Caco-2 (cell line): ENCODE measurements at regions not wholly inside any gene's neighbourhood (a gene's known extent, or its start where the extent isn't known, plus 50 kb on each side); places are given as distances from the start of the nearest gene placed in this dataset.

Experiments used
- BruUV-seq: library from RNA; stranded (reverse); fragments of 400-500 nt; replicated peaks from 2 replicates; lab custom pipeline; 2021; lab: Mats Ljungman, UMichigan
- CTCF ChIA-PET: fragments of 300-600 bp; sonication (Branson Sonifier 250); formaldehyde crosslinking; loops from one replicate; lab custom pipeline; 2022; ENCODE audit warnings: antibody characterized with exemption; lab: Charles Lee
- POLR2A ChIA-PET: fragments of 300-600 bp; sonication (Branson Sonifier 250); formaldehyde crosslinking; loops from one replicate; lab custom pipeline; 2022; ENCODE audit warnings: antibody characterized with exemption; lab: Charles Lee
- DNase-seq, 2 experiments: peaks; one replicate each; pipeline versions ENCODE4 v3.0.0 to v3.0.0-alpha.2; 2020 to 2022
- H3K27me3 ChIP-seq: replicated peaks from 2 replicates; pipeline ENCODE4 v1.6.0; 2011; ENCODE audit warnings: low read length; ENCODE audit not compliant: control insufficient read depth, insufficient read depth
- H3K36me3 ChIP-seq: 2 replicates; pipeline ENCODE4 v1.5.1; 2011; ENCODE audit warnings: low read length; ENCODE audit not compliant: control insufficient read depth, insufficient read depth
- H3K4me1 ChIP-seq: fragments of 250-450 bp; sonication (Bioruptor Pico); 2 replicates; pipeline ENCODE4 v1.5.1; 2020; ENCODE audit warnings: mild to moderate bottlenecking
- H3K4me3 ChIP-seq: 2 replicates; pipeline ENCODE4 v1.5.1; 2011; ENCODE audit warnings: low read depth, mild to moderate bottlenecking, control low read depth, low read length
- H3K9me3 ChIP-seq: fragments of 250-450 bp; sonication (Bioruptor Pico); 2 replicates; pipeline ENCODE4 v1.5.1; 2020; ENCODE audit warnings: mild to moderate bottlenecking, moderate library complexity
- H3K27ac Mint-ChIP-seq: one replicate; pipeline ENCODE4 v1.8.0; 2022; ENCODE audit warnings: mixed read lengths; ENCODE audit not compliant: unreplicated experiment
- H3K27me3 Mint-ChIP-seq: one replicate; pipeline ENCODE4 v1.8.0; 2022; ENCODE audit warnings: mixed read lengths; ENCODE audit not compliant: insufficient read depth, unreplicated experiment
- H3K36me3 Mint-ChIP-seq: one replicate; pipeline ENCODE4 v1.8.0; 2022; ENCODE audit warnings: mild to moderate bottlenecking, mixed read lengths; ENCODE audit not compliant: insufficient read depth, unreplicated experiment
- H3K4me1 Mint-ChIP-seq: one replicate; pipeline ENCODE4 v1.8.0; 2022; ENCODE audit warnings: low read depth, mixed read lengths; ENCODE audit not compliant: unreplicated experiment
- H3K4me3 Mint-ChIP-seq: one replicate; pipeline ENCODE4 v1.8.0; 2022; ENCODE audit warnings: mild to moderate bottlenecking, moderate library complexity, mixed read lengths; ENCODE audit not compliant: unreplicated experiment
- H3K9me3 Mint-ChIP-seq: one replicate; pipeline ENCODE4 v1.8.0; 2022; ENCODE audit warnings: mixed read lengths; ENCODE audit not compliant: unreplicated experiment
- CTCF ChIP-seq, 2 experiments: fragments of 200-600 bp in 1 of 2; IDR thresholded peaks; 1 replicate in 1 of 2; 2 replicates in 1 of 2; pipeline versions ENCODE4 v1.5.1 to v1.8.0; 2011 to 2022; ENCODE audit warnings: antibody characterized with exemption in 1 of 2, control low read depth in 1 of 2, inconsistent platforms in 1 of 2, low read depth in 1 of 2, low read length in 1 of 2, mild to moderate bottlenecking in 1 of 2, moderate library complexity in 1 of 2; ENCODE audit not compliant: insufficient read depth in 1 of 2, severe bottlenecking in 1 of 2, unreplicated experiment in 1 of 2
- intact Hi-C: fragments of 100-400 bp; cut with micrococcal nuclease; formaldehyde crosslinking; loops from one replicate; pipeline ENCODE4 v1.10.0; 2022; ENCODE audit not compliant: unreplicated experiment

GRCh38 chr7:70925411-70926115 lies 206.4 kb upstream of the GALNT17 start:
- H3K27ac Mint-ChIP-seq: no peak overlapping the region
- H3K27me3 Mint-ChIP-seq: no peaks in the 10 kb centered on the region
- peaks cover 18% of the 10 kb centered on the region for H3K9me3 Mint-ChIP-seq
- Histone ChIP-seq H3K36me3 (no peaks in the 10 kb centered on the region), H3K9me3 (no peaks in the 10 kb centered on the region), H3K4me1 (no peaks in the 10 kb centered on the region), H3K4me3 (no peak overlapping the region), H3K27me3 (no peaks in the 10 kb centered on the region)
- CTCF ChIA-PET: no interaction called here
- H3K4me1 Mint-ChIP-seq: no peaks in the 10 kb centered on the region
- intact Hi-C loops: no loop called here
- TF ChIP-seq CTCF (IDR thresholded peaks at IDR 0.05; ENCODE audit: insufficient read depth in 1 of 2, low read depth in 1 of 2, low read length in 1 of 2, severe bottlenecking in 1 of 2, unreplicated experiment in 1 of 2): no peak
- DNase-seq: no peak
- no peaks in the 10 kb centered on the region for H3K36me3 Mint-ChIP-seq
- no peak overlapping the region for H3K4me3 Mint-ChIP-seq
- POLR2A ChIA-PET: no interaction called here
- no TSS peak for BruUV-seq

GRCh38 chr7:70926666-70927065 lies 205.3 kb upstream of the GALNT17 start:
- ChIA-PET CTCF (no interaction called here), POLR2A (no interaction called here)
- Histone ChIP-seq H3K36me3 (no peaks in the 10 kb centered on the region), H3K4me1 (no peaks in the 10 kb centered on the region), H3K27me3 (no peaks in the 10 kb centered on the region), H3K4me3 (no peak overlapping the region), H3K9me3 (no peaks in the 10 kb centered on the region)
- Mint-ChIP-seq H3K27ac (no peak overlapping the region), H3K27me3 (no peaks in the 10 kb centered on the region), H3K9me3 (peaks cover 18% of the 10 kb centered on the region), H3K4me1 (no peaks in the 10 kb centered on the region), H3K4me3 (no peak overlapping the region), H3K36me3 (no peaks in the 10 kb centered on the region)
- no TSS peak for BruUV-seq
- DNase-seq: no peak
- intact Hi-C loops: no loop called here
- no peak for TF ChIP-seq CTCF (IDR thresholded peaks at IDR 0.05; ENCODE audit: insufficient read depth in 1 of 2, low read depth in 1 of 2, low read length in 1 of 2, severe bottlenecking in 1 of 2, unreplicated experiment in 1 of 2)

GRCh38 chr7:70935311-70935710 lies 196.6 kb upstream of the GALNT17 start:
- no peaks in the 10 kb centered on the region for H3K9me3 ChIP-seq

More at GRCh38 chr7:70935311-70935710, 196.6 kb upstream of the GALNT17 start:
- no peak for TF ChIP-seq CTCF (IDR thresholded peaks at IDR 0.05; ENCODE audit: insufficient read depth in 1 of 2, low read depth in 1 of 2, low read length in 1 of 2, severe bottlenecking in 1 of 2, unreplicated experiment in 1 of 2)
- intact Hi-C loops: no loop called here
- H3K4me1 ChIP-seq: no peaks in the 10 kb centered on the region
- no peak overlapping the region for H3K4me3 ChIP-seq
- H3K4me1 Mint-ChIP-seq: no peaks in the 10 kb centered on the region
- no TSS peak for BruUV-seq
- CTCF ChIA-PET: no interaction called here
- POLR2A ChIA-PET: no interaction called here
- no peak overlapping the region for H3K4me3 Mint-ChIP-seq
- no peak overlapping the region for H3K27ac Mint-ChIP-seq
- H3K27me3 Mint-ChIP-seq: no peaks in the 10 kb centered on the region
- H3K27me3 ChIP-seq: no peaks in the 10 kb centered on the region
- DNase-seq: no peak
- H3K9me3 Mint-ChIP-seq: no peaks in the 10 kb centered on the region
- no peaks in the 10 kb centered on the region for H3K36me3 ChIP-seq
- H3K36me3 Mint-ChIP-seq: no peaks in the 10 kb centered on the region
